HCT116 (cell line): ENCODE measurements at regions not wholly inside any gene's neighbourhood (a gene's known extent, or its start where the extent isn't known, plus 50 kb on each side); places are given as distances from the start of the nearest gene placed in this dataset.

ENCODE experiments used
- POLR2A ChIP-seq: IDR thresholded peaks from 2 replicates; pipeline ENCODE4 v1.7.0; 2011; ENCODE audit warnings: borderline replicate concordance; ENCODE audit not compliant: insufficient read depth, insufficient read length; ENCODE audit errors: extremely low read depth
- TF ChIP-seq, protein P1 (sequence below), 3 experiments: fragments of 200-600 bp in 1 of 3; sonication (generic) in 1 of 3; IDR thresholded peaks in 2 of 3; conservative IDR thresholded peaks in 1 of 3; 2 replicates each; pipeline ENCODE4 v1.5.1; 2012 to 2017; ENCODE audit warnings: low read depth in 2 of 3, low read length in 2 of 3, antibody characterized with exemption in 1 of 3, borderline replicate concordance in 1 of 3, control low read depth in 1 of 3, mild to moderate bottlenecking in 1 of 3, mixed read lengths in 1 of 3, mixed run types in 1 of 3, moderate library complexity in 1 of 3; ENCODE audit not compliant: insufficient read depth in 1 of 3

DNA sequence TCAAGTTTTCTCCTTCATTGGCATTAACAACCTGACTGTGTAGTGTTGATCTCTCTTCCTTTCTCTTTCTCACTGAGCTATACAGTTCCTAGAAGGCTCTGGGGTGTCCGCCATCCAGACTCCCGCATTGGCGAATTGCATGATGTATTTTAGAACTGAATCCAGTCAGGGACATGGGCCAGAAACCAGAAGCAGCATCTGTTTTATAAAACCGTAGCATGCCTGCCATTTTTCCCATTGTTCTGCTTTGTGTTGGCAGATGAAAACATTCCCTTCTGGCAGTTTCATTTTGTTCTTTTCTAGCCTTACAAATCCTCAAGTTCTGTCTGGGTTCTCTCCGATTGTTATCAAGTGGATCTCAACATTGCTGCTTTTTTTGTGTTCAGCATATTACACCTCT is 268.3 kb upstream of the SEL1L start:
- TF ChIP-seq, protein P1, sequence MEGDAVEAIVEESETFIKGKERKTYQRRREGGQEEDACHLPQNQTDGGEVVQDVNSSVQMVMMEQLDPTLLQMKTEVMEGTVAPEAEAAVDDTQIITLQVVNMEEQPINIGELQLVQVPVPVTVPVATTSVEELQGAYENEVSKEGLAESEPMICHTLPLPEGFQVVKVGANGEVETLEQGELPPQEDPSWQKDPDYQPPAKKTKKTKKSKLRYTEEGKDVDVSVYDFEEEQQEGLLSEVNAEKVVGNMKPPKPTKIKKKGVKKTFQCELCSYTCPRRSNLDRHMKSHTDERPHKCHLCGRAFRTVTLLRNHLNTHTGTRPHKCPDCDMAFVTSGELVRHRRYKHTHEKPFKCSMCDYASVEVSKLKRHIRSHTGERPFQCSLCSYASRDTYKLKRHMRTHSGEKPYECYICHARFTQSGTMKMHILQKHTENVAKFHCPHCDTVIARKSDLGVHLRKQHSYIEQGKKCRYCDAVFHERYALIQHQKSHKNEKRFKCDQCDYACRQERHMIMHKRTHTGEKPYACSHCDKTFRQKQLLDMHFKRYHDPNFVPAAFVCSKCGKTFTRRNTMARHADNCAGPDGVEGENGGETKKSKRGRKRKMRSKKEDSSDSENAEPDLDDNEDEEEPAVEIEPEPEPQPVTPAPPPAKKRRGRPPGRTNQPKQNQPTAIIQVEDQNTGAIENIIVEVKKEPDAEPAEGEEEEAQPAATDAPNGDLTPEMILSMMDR (IDR thresholded peaks at IDR 0.05 in 2 of 3, conservative IDR thresholded peaks at IDR 0.05 in 1 of 3; ENCODE audit: borderline replicate concordance in 1 of 3, insufficient read depth in 1 of 3, low read depth in 2 of 3, low read length in 2 of 3) = no peak
- no peak for TF ChIP-seq POLR2A
